HG03095 (cell line): ENCODE measurements at regions not wholly inside any gene's neighbourhood (a gene's known extent, or its start where the extent isn't known, plus 50 kb on each side); places are given as distances from the start of the nearest gene placed in this dataset.

Experiments used
- ATAC-seq: cut with Tn5 transposase; IDR thresholded peaks from one replicate; pipeline ENCODE4 v1.9.1; 2021; ENCODE audit warnings: moderate library complexity; ENCODE audit not compliant: unreplicated experiment

DNA sequence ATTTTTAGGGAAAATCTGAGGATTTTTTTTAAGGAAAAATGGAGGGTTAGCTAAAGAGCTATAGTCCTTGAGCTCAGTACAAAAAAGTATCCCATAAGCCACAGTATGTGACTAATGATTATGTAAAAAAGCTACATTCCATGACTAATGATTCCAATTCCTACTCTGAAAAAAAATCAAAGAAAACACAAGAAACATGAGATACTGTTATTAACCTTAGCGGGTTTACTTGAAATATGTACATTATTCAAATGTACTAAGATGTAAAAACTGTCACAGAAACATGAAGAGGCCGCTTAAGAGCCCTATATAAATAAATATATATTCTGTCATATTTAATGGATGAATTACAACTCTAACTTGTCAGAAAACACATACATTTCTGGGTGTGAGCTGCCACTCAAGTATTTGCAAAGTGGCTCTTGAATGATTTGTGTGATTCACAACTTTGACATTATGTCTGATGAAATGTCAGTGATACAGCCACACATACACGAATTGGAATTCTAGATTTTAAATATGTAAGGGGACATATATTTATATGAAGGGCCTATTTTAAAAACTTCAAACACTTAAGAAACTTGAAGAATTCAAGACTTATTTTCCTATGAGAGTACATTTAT is 518.7 kb upstream of the SUCLG2 start:
- no peak for ATAC-seq

- ATAC-seq, result no peak
Observed at GRCh38 chr3:68172039-68172438, 517.6 kb upstream of the SUCLG2 start.

DNA sequence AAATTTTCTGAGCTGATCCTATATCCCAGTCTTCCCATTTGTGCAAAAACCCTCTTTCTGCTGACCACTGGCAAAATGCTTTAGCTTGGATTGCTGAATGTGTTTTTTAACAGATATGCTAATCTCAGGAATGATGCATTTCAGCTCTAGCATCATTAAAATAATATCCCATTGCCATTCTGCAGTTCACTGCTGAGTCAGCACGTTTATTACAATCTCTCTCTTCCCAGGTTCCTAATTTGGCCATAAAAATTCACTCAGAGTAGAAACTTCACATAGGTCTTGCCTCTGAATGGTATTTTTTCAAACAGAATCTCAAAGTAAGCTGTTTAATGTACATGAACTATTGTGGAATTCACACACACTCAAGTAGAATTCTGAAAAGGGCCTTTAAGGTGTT is 509.6 kb upstream of the SUCLG2 start:
- no peak for ATAC-seq

GRCh38 chr3:68163062-68163461 is 508.6 kb upstream of the SUCLG2 start:
- no peak for ATAC-seq

DNA sequence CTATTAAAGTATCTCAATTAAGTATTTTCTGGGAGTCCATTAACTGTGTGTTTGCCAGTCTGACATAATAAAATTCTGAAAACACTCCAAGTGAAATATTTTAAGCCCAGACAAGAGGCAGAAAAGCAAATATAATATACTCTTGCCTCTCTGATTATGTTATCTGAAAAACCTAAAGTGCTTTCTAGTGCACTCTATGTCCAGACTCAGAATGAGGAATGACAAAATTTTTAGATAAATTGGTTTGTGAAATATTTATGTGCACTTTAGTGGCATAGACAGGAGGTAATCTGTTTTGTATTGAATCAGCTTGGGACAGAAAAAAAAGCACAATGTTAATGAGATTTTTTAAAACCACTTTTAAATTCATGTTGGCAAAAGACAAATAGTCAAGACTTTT is 508.2 kb upstream of the SUCLG2 start:
- no peak for ATAC-seq

DNA sequence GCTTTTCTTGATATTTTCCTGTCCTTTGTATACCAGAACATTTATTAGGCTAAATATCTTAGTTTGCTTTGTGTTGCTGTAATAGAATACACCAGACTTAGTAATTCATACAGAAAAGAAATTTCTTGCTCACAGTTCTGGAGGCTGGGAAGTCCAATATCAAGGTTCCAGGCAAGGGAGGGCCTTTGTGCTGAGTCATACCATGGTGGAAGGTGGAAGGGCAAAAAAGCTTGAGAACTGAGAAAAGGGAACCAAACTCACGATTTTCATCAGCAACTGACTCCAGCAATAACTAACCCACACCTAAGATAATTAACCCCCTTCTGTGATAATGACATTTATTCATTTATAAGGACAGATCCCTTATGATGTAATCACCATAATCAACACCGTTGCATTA is 496.9 kb upstream of the SUCLG2 start:
- ATAC-seq, result no peak

- ATAC-seq, result no peak
Observed at GRCh38 chr3:68148447-68148846, 494.0 kb upstream of the SUCLG2 start.

- ATAC-seq, result no peak
Observed at GRCh38 chr3:68142441-68142840, 488.0 kb upstream of the SUCLG2 start.

GRCh38 chr3:68139897-68140296 is 485.5 kb upstream of the SUCLG2 start:
- no peak for ATAC-seq

- no peak for ATAC-seq
Observed at GRCh38 chr3:68136411-68136810, 482.0 kb upstream of the SUCLG2 start.

- ATAC-seq, result no peak
Observed at GRCh38 chr3:68135067-68135466, 480.7 kb upstream of the SUCLG2 start.

DNA sequence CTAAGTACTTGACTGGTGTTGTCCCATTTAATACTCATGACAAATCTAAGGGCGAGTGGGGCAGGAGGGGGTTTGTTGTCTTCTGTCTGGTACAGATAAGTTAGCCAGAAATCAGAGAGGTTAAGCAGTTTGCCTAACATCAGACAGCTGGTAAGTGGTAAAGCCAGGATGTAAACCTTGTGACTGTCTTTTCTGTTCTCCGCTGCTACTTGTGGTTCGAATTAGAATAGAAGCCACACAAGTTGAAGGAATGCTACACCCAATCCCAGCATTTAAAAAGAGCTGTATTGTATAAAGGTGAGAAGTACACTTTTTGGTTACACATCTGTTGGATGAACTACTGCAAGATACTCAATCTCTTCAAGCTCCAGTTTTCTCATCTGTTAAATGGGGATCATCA is 474.7 kb upstream of the SUCLG2 start:
- no peak for ATAC-seq

DNA sequence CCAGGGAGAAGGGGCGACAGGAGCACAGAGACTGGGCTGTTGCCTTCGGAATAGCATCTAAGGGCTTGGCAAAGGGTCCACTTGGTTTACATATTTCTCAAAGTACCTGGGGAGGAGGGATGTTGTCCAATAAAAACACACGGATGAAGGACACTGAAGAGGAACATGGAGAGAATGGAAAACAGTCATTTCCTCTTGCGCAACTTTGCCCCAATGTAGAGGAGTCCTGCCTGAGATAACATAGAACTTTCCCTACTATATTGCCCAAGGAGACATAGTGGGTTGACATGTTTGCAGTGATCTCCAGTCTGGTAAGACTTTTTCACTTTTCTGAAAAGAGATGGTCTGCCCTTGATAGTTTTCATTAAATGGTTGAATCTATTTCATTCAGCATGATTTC is 468.8 kb upstream of the SUCLG2 start:
- no peak for ATAC-seq

- ATAC-seq, result no peak
Observed at GRCh38 chr3:68121287-68121686, 466.9 kb upstream of the SUCLG2 start.

DNA sequence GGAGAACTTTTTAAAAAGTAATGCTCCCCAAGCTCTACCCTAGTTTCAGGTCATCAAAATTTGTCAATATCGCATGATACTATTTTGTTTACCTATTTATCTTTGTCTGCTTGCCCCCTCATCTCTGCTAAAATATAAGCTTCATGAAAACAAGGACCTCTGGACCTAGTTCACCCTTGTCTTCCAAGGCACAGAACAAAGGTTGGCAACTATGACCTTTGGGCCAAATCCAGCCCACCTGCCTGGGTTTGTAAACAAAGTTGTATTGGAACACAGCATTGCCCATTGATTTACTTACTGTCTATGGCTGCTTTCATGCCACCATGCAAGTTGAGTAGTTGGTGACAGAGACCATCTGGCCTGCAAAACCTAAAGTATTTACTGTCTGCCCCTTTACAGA is 462.2 kb upstream of the SUCLG2 start:
- ATAC-seq, result no peak

DNA sequence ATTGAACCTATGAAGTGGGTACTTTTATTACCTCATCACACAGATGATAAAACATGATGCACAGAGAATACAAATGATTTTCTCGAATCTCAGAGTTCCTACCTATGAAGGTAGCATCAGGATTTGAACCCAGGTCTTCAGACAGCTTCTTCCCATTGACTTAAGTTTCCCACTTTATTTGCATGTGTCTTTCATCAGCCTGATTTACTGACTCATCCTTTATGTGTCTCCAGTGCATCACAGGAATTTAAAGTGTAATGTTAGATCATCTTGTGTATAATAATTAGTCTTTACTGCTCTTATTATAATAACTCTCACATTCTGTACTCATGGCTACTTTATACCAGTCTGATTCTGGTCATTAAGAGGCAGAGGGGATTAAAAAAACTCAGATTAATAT is 449.4 kb upstream of the SUCLG2 start:
- no peak for ATAC-seq

DNA sequence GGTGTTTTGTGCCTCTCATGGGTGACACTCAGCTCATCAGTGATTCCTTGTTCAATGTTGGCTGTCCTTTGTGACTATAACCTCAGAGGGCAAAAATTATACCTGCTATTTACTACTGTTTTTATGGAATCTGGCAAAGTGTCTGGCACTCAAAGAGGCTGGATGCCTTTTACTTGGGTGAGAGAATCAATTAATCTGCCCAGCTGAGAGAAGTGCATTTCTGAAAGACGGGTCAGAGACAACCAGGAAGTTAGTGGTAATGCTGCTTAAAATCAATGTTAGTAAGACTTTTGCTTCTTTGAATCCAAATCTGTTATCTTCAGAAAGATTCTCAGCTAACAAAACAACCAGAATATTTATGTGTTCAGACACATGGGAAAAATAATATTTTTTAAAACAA is 436.2 kb upstream of the SUCLG2 start:
- no peak for ATAC-seq

DNA sequence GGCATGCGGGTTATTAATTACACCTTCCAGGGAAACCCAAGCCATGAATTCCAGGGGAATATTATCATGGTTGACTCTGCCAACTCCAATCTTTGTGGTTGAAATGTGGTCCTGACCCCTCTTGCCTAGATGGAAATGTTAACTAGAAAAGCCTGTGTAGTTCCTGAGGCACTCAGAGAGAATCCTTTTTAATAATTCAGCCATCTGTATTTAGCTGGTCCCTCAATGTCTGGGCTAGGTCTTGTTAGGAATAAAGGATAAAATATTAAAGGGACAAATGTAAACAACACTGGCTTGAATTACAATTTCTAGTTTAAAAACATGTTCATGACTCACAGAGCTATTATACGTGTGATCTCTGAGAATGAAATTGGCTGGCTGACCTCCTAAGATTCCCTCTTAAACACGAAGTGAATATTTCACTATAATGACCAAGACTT is 435.2 kb upstream of the SUCLG2 start:
- ATAC-seq, result no peak

- ATAC-seq, result no peak
Observed at GRCh38 chr3:68088636-68089035, 434.2 kb upstream of the SUCLG2 start.

DNA sequence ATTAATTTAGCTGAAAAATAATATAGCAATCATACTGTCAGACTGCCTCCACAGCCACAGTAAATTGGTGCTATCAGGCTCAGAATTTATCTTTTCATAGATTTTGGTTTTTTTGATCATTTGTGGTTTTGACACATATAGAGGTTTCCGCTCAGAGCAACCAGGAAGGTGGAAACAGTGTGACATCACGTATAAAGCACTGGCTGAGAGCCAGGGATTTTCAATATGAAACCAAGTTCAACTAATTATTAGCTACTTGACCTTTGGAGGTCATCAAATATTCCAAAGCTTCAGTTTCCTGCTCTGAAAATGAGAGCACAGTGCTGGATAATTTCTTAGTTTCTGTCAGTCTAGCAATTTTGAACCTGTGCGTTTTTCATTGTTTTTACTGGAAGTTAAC is 433.8 kb upstream of the SUCLG2 start:
- no peak for ATAC-seq

DNA sequence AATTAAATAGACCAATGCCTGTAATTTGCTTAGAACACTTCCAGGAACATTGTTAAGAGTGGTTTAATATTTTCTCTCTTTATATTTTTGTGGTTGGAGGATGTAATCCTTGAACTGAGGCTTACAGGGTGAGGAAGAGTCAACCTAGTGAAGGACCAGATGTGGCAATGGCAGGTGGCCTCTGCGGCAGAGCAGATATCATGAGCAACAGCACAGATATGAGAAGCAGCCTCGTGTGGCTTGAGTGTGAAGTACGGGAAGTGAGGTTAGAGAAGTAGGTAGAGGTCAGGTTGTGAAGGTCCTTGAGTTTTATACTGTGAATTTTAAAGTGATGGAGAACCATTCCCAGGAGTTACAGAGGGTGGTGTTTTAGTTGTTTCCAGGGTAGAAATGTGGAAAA is 417.6 kb upstream of the SUCLG2 start:
- ATAC-seq, result no peak

DNA sequence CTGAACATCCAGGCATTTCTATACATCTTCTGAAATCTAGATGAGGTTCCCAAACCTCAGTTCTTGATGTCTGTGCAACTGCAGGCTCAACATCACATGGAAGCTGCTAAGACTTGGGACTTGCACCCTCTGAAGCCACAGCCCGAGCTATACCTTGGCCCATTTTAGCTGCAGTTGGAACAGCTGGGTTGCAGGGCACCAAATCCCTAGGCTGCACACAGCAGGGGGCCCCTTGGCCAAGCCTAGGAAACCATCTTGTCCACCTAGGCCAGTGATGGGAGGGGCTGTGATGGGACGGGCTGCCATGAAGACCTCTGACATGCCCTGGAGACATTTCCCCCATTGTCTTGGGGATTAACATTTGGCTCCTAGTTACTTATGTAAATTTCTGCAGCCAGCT is 415.8 kb upstream of the SUCLG2 start:
- ATAC-seq, result no peak

GRCh38 chr3:68067314-68067713 is 412.9 kb upstream of the SUCLG2 start:
- no peak for ATAC-seq

- ATAC-seq, result no peak
Observed at GRCh38 chr3:68062926-68063325, 408.5 kb upstream of the SUCLG2 start.
